GM21515 (cell line): ENCODE measurements at regions not wholly inside any gene's neighbourhood (a gene's known extent, or its start where the extent isn't known, plus 50 kb on each side); places are given as distances from the start of the nearest gene placed in this dataset.

Experiments
- ATAC-seq: cut with Tn5 transposase; IDR thresholded peaks from one replicate; pipeline ENCODE4 v1.9.1; 2021; ENCODE audit not compliant: unreplicated experiment

- no peak for ATAC-seq
Measured at GRCh38 chr6:166776571-166776970, 149.5 kb upstream of the RPS6KA2 start.

GRCh38 chr6:166775923-166776220, 148.8 kb upstream of the RPS6KA2 start:
- ATAC-seq: no peak

GRCh38 chr6:166775180-166775922, 148.3 kb upstream of the RPS6KA2 start:
- peak; percentile 56 for ATAC-seq

- no peak for ATAC-seq
Measured at GRCh38 chr6:166774770-166775169, 147.7 kb upstream of the RPS6KA2 start.

GRCh38 chr6:166774292-166774691, 147.2 kb upstream of the RPS6KA2 start:
- no peak for ATAC-seq

GRCh38 chr6:166772518-166772917, 145.5 kb upstream of the RPS6KA2 start:
- ATAC-seq: no peak

- no peak for ATAC-seq
Measured at GRCh38 chr6:166771701-166772100, 144.7 kb upstream of the RPS6KA2 start.

- ATAC-seq: no peak
Measured at GRCh38 chr6:166770216-166771116, 143.4 kb upstream of the RPS6KA2 start.

- no peak for ATAC-seq
Measured at GRCh38 chr6:166769648-166770047, 142.6 kb upstream of the RPS6KA2 start.

- no peak for ATAC-seq
Measured at GRCh38 chr6:166768761-166769160, 141.7 kb upstream of the RPS6KA2 start.

GRCh38 chr6:166767230-166767629, 140.2 kb upstream of the RPS6KA2 start:
- ATAC-seq: no peak

- ATAC-seq: no peak
Measured at GRCh38 chr6:166766769-166767168, 139.7 kb upstream of the RPS6KA2 start.

GRCh38 chr6:166765234-166765541, 138.1 kb upstream of the RPS6KA2 start:
- no peak for ATAC-seq

- no peak for ATAC-seq
Measured at GRCh38 chr6:166764473-166765233, 137.6 kb upstream of the RPS6KA2 start.

GRCh38 chr6:166763606-166764472, 136.8 kb upstream of the RPS6KA2 start:
- no peak for ATAC-seq

- no peak for ATAC-seq
Measured at GRCh38 chr6:166761801-166762200, 134.8 kb upstream of the RPS6KA2 start.

GRCh38 chr6:166760288-166760687, 133.2 kb upstream of the RPS6KA2 start:
- ATAC-seq: no peak

GRCh38 chr6:166758136-166758704, 131.2 kb upstream of the RPS6KA2 start:
- no peak for ATAC-seq

- ATAC-seq: no peak
Measured at GRCh38 chr6:166757232-166758135, 130.4 kb upstream of the RPS6KA2 start.
